ENCODE measurements at regions not wholly inside any gene's neighbourhood (a gene's known extent, or its start where the extent isn't known, plus 50 kb on each side); places are given as distances from the start of the nearest gene placed in this dataset.
"Not testable (repeated sequence)": the region's sequence is repeated elsewhere in the genome, so short reads cannot be mapped to it uniquely, and the experiment has no call there.

DNA sequence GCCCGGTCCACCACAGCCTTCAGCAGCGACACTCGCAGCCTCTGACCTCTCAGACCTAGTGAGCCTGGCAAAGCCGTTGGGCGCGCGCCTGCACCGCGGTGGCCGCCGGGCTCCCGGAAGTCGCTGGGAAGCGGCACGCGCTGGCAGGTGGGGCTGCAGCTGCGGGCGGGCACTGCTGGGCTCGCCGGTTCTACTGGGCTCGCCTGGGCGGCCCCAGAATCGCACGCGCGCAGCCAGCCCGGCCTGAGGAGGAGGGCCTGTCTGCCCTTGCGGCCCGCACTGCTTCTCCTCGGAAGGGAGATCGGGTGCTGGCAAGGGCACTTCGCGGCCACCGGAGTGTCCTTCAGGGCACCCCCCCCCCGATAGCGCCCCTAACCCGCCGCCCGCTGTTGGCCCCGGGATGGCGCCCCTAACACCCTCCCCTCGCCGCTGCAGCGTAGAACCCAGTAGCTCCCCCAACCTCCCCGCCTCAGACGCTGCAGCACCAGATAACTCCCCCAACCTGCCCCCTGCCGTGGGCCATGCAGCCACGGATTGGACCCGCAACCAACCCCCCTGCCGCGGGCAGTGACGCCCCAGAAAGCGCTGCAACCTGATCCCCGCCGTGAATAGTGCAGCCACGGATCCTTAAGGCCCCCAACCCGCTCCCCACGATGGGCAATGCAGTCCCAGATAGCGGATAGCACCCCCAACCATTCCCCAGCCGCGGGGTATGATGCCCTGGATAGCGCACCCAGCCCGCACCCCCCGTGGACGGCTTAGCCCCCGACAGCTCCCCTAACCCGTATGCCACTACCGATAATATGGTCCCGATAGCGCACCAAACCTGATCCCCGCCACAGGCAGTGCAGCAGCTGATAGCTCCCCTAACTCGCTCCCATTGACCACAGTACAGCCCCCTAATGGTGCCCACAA lies 306.5 kb downstream of the TUBA3C start:
- TF ChIP-seq, protein P1, sequence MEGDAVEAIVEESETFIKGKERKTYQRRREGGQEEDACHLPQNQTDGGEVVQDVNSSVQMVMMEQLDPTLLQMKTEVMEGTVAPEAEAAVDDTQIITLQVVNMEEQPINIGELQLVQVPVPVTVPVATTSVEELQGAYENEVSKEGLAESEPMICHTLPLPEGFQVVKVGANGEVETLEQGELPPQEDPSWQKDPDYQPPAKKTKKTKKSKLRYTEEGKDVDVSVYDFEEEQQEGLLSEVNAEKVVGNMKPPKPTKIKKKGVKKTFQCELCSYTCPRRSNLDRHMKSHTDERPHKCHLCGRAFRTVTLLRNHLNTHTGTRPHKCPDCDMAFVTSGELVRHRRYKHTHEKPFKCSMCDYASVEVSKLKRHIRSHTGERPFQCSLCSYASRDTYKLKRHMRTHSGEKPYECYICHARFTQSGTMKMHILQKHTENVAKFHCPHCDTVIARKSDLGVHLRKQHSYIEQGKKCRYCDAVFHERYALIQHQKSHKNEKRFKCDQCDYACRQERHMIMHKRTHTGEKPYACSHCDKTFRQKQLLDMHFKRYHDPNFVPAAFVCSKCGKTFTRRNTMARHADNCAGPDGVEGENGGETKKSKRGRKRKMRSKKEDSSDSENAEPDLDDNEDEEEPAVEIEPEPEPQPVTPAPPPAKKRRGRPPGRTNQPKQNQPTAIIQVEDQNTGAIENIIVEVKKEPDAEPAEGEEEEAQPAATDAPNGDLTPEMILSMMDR (IDR thresholded peaks at IDR 0.05; ENCODE audit: low read length), result not testable (repeated sequence)
- TF ChIP-seq EZH2 (optimal IDR thresholded peaks at IDR 0.05; ENCODE audit: low read depth, low read length), result not testable (repeated sequence)

Measured in MM.1S (cell line).